ENCODE measurements at regions not wholly inside any gene's neighbourhood (a gene's known extent, or its start where the extent isn't known, plus 50 kb on each side); places are given as distances from the start of the nearest gene placed in this dataset.

GRCh38 chr16:26386096-26386495 is 680.6 kb upstream of the C16orf82 start:
- H3K36me3 ChIP-seq = no peaks in the 10 kb centered on the region
- intact Hi-C loops (cut with DNase I) = no loop called here

GRCh38 chr16:26391833-26392232 is 674.9 kb upstream of the C16orf82 start:
- H3K4me3 ChIP-seq = no peak overlapping the region
- intact Hi-C loops (cut with DNase I) = no loop called here

More at GRCh38 chr16:26386096-26386495, 680.6 kb upstream of the C16orf82 start:
- no peak overlapping the region for H3K27ac ChIP-seq
- H3K4me3 ChIP-seq = no peak overlapping the region
- H3K9me3 ChIP-seq = no peaks in the 10 kb centered on the region
- no peak for DNase-seq
- H3K4me1 ChIP-seq = no peaks in the 10 kb centered on the region
- no peak overlapping the region for H3K9ac ChIP-seq (ENCODE audit: low read depth in 2 of 2, low read length in 2 of 2)
- no peak for TF ChIP-seq CTCF (IDR thresholded peaks at IDR 0.05)
- no peaks in the 10 kb centered on the region for H3K27me3 ChIP-seq

GRCh38 chr16:26394409-26394808 is 672.3 kb upstream of the C16orf82 start:
- no peaks in the 10 kb centered on the region for H3K9me3 ChIP-seq
- TF ChIP-seq CTCF (IDR thresholded peaks at IDR 0.05) = no peak
- no peak overlapping the region for H3K4me3 ChIP-seq
- no peak overlapping the region for H3K9ac ChIP-seq (ENCODE audit: low read depth in 2 of 2, low read length in 2 of 2)
- H3K27ac ChIP-seq = no peak overlapping the region
- intact Hi-C loops (cut with DNase I) = no loop called here
- DNase-seq = no peak
- H3K36me3 ChIP-seq = no peaks in the 10 kb centered on the region
- H3K4me1 ChIP-seq = no peaks in the 10 kb centered on the region
- H3K27me3 ChIP-seq = no peaks in the 10 kb centered on the region

More at GRCh38 chr16:26391833-26392232, 674.9 kb upstream of the C16orf82 start:
- Histone ChIP-seq H3K27ac (no peak overlapping the region), H3K9ac (ENCODE audit: low read depth in 2 of 2, low read length in 2 of 2) (no peak overlapping the region), H3K27me3 (no peaks in the 10 kb centered on the region), H3K4me1 (no peaks in the 10 kb centered on the region), H3K9me3 (no peaks in the 10 kb centered on the region), H3K36me3 (no peaks in the 10 kb centered on the region)
- no peak for DNase-seq
- TF ChIP-seq CTCF (IDR thresholded peaks at IDR 0.05) = no peak

- TF ChIP-seq CTCF (IDR thresholded peaks at IDR 0.05) = no peak
- Histone ChIP-seq H3K27me3 (no peaks in the 10 kb centered on the region), H3K36me3 (no peaks in the 10 kb centered on the region), H3K27ac (no peak overlapping the region), H3K4me1 (no peaks in the 10 kb centered on the region), H3K4me3 (no peak overlapping the region), H3K9me3 (no peaks in the 10 kb centered on the region), H3K9ac (ENCODE audit: low read depth in 2 of 2, low read length in 2 of 2) (no peak overlapping the region)
- intact Hi-C loops (cut with DNase I) = no loop called here
- no peak for DNase-seq
Measured at GRCh38 chr16:26395700-26396099, 671.0 kb upstream of the C16orf82 start.

- intact Hi-C loops (cut with DNase I) = no loop called here
- Histone ChIP-seq H3K27ac (no peak overlapping the region), H3K4me3 (no peak overlapping the region), H3K27me3 (no peaks in the 10 kb centered on the region), H3K36me3 (no peaks in the 10 kb centered on the region), H3K9ac (ENCODE audit: low read depth in 2 of 2, low read length in 2 of 2) (no peak overlapping the region), H3K4me1 (no peaks in the 10 kb centered on the region), H3K9me3 (no peaks in the 10 kb centered on the region)
- no peak for DNase-seq
- no peak for TF ChIP-seq CTCF (IDR thresholded peaks at IDR 0.05)
Measured at GRCh38 chr16:26396511-26397235, 670.1 kb upstream of the C16orf82 start.
